GM21619 (cell line): ENCODE measurements at regions not wholly inside any gene's neighbourhood (a gene's known extent, or its start where the extent isn't known, plus 50 kb on each side); places are given as distances from the start of the nearest gene placed in this dataset.

Experiments used
- ATAC-seq: cut with Tn5 transposase; IDR thresholded peaks from one replicate; pipeline ENCODE4 v1.9.1; 2021; ENCODE audit not compliant: unreplicated experiment

DNA sequence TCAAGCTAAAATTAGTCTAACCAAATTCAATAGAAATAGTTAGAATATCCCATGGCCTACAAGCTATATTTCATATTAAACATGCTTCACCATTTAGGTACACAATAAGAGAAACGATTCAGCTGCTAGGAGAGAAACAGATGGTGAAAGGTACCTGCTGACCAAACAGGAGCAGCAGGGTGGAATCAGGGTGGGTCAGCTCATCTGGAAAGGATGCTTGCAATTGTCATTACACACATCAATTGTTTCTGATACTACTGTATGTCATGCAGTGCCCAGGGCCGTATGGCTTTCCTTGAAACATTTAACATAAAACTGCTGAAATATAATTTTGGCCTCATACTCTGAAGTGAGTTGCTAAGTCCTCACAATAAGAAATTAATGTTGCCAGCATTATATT lies 776.0 kb downstream of the DACH1 start:
- ATAC-seq: no peak

GRCh38 chr13:71089056-71089455 lies 777.9 kb downstream of the DACH1 start:
- ATAC-seq: no peak

GRCh38 chr13:71087432-71087831 lies 779.6 kb downstream of the DACH1 start:
- ATAC-seq: no peak

- no peak for ATAC-seq
Measured at GRCh38 chr13:71087006-71087405, 780.0 kb downstream of the DACH1 start.

DNA sequence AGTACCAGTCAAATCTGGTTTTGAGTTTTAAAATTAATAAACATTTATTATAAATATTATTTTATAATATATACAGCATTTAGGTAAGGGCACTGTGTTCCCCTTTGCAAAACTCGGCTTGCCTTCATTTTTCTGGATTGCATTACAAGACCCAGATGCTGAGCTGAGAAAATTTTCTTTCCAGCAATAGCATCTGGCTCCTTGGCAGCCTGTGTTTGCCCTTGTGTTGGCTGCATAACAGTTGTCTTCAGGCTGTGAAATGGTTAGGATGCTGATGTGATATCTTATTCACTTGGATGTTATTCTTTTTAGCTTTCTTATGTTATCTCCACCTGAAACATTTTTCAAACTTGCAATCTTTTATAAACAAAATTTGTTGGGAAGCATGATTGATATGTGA lies 784.4 kb downstream of the DACH1 start:
- ATAC-seq: no peak

DNA sequence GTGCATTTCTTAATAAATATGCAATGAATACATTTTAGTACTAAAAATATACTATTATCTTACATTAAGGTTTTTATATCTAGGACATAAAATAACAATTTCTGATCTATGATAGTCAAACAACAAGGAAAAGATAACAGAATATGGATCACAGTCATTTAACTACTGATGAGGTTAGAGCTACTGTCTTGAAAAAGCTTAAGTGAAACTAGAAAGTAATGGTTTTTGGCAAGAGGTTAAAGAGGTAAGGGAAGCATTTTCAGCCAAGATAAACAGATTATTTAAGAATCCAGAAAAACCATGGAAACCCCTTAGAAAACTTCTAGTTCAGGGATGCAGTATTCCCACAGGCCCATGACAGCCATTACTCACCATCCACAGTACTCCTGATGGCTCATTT lies 787.4 kb downstream of the DACH1 start:
- no peak for ATAC-seq

- no peak for ATAC-seq
Measured at GRCh38 chr13:71068041-71068440, 799.0 kb downstream of the DACH1 start.

DNA sequence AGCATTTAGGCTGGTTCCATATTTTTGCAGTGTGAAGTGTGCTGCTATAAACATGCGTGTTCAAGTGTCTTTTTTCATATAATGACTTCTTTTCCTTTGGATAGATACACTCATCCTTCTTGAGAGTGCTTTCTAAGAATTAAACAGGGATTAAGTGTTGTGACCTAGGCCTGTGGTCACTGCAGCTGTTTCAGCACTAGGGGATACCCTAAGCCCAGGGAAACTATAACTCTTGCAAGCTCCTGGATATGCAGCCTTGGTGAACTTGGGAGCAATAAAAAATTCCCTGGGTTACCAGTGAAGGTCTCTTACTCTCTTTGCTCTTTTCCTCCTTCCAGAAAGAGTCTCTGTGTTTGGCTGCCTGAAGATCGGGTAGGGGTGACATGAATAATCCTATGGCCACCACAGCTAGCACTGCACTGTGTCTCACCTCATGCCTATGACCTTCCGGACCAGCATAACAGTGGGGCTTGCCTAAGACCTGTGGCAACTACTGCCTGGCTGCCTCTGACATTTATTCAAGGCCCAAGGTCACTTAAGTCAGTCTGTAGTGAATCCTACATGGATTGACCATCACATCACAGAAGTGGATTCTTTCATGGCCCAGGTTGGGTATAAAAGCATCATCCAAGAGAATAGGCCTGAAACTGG lies 799.7 kb downstream of the DACH1 start:
- no peak for ATAC-seq

DNA sequence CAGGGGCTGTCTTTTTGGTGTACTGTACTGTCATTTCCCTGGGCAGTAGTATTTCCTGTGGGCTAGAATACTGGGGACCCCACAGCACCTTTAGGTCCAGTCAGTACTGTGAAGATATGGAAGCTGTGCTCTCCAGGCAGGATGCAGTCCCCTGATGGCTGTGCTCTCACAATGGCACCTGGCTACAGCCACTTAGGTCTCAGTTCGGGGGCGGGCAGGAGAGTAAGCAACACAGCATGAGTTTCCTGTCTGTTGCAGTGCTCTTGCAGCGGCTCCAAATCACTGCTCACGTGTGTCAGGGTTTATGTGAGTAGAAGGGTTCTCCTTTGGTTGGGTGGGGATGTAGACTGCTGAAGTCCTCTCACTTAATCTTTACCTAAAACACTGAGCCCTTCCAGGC lies 810.4 kb downstream of the DACH1 start:
- no peak for ATAC-seq

- no peak for ATAC-seq
Measured at GRCh38 chr13:71055644-71056043, 811.4 kb downstream of the DACH1 start.

DNA sequence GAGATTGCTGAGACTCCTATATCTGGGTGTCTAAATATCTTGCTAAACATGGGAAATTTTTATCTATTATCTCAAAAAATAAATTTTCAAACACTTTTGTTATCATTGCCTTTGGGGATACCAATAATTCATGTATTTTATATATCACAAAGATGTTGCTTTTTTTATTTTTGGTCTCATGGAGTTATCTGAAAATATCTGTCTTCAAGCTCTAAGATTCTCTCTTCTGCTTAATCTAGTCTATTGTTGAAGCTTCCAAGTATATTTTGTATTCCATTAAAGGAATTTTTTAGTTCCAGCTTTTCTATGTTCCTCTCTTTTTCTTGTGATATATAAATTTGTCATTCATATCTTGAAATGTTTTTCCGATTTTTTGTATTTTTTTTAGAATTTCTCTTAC lies 812.0 kb downstream of the DACH1 start:
- ATAC-seq: no peak

- peak; percentile 79 for ATAC-seq
Measured at GRCh38 chr13:71054358-71054757, 812.6 kb downstream of the DACH1 start.

GRCh38 chr13:71051573-71051972 lies 815.4 kb downstream of the DACH1 start:
- ATAC-seq: no peak

DNA sequence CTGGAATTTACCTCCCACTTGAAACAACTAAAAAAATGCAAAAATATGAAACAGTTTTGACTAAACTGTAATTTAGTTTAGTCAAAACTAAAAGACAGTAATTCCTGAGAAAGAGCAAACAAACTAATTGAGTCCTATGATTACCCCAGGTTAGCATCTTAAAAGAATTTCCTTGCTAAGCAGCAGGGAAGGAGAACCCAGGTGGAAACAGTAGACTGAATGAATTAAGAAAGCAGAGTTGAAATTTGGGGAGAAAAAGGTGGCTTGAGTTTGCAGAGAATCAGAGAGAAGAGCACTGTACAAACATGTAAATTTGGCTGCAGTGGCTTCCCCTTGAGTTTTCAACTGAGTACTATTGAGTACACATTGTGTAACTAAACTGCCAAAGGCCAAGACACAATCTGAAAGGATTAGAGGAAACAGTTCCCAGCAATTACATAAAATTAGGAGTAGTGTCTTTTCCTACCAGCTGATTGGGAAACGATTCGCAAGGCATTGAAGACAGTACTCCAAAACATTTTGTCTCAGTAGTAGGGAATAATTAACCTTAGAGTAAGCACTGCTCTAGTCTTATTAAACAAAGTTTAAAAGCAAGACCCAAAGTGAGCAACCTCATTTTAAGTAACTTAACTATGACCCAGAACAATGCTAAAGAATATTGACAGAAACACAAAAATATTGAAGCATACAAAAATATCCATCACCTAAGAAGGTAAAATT lies 820.5 kb downstream of the DACH1 start:
- no peak for ATAC-seq

DNA sequence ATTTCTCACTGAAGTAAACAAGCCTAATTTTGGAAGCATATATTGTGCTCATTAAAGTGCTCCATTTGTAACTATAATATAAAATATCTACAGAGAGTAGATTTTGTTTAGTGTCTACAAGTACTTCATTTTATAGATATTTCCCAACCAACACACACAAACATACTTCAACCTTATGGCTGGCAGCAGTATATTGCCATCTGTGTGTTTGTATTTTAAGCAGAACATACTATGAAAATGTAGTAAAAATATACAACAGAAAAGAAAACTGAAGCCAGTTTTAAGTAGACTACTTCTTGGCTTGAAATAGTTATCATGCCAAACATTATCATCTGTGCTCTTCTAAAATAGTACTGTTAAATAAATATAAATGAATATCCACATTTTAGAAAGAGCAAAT lies 821.9 kb downstream of the DACH1 start:
- no peak for ATAC-seq

- ATAC-seq: no peak
Measured at GRCh38 chr13:71039440-71039839, 827.6 kb downstream of the DACH1 start.

DNA sequence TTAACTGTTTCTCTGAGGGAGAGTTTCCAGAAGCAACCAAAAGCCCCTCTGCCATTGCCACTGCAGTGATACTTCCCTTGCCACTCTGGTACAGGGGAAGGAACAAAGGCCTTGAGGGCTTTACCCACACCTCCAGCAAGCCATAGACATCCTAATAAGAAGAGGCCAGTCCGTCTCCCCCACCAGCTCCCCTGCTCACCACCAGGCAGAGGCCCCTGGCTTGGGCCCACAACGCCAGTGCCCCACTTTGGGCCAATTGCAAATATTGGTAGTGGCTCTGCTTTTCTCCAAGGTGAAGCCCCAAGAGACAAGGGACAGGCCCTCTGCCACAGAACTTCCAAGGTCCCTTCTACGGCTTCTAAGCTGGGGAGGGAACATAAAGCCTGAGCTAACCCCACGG lies 833.0 kb downstream of the DACH1 start:
- no peak for ATAC-seq

- ATAC-seq: no peak
Measured at GRCh38 chr13:71033026-71033425, 834.0 kb downstream of the DACH1 start.

- no peak for ATAC-seq
Measured at GRCh38 chr13:71030784-71031183, 836.2 kb downstream of the DACH1 start.

- ATAC-seq: no peak
Measured at GRCh38 chr13:71028884-71029283, 838.1 kb downstream of the DACH1 start.

GRCh38 chr13:71021825-71022422 lies 845.1 kb downstream of the DACH1 start:
- ATAC-seq: no peak

DNA sequence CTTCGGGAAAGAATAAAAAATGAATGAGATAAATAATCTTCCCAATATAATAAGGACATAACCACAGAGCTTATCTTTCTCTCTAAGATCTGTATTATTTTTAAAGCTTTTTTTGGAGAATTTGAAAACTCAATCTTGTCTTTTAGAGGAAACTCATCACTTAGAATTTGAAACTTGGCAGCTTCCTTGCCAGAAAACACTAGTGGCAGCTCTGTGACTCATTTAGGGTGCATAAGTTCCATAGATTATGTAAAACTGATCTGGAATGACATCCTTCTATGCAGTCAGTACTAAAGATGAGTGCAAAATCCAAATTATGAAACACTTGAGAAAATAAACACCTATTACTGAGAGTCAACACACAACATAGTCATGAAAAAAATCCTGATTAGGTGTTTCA lies 848.0 kb downstream of the DACH1 start:
- ATAC-seq: no peak
